PC-9 (cell line): ENCODE measurements at regions not wholly inside any gene's neighbourhood (a gene's known extent, or its start where the extent isn't known, plus 50 kb on each side); places are given as distances from the start of the nearest gene placed in this dataset.

Experiments
- BruUV-seq: library from RNA; stranded (reverse); fragments of 400-500 nt; replicated peaks from 2 replicates; lab custom pipeline; 2021; lab: Mats Ljungman, UMichigan
- CTCF ChIA-PET: fragments of 300-600 bp; sonication (Branson Sonifier 250); formaldehyde crosslinking; loops from one replicate; lab custom pipeline; 2022; ENCODE audit warnings: antibody characterized with exemption; lab: Charles Lee
- POLR2A ChIA-PET: fragments of 300-600 bp; sonication (Branson Sonifier 250); formaldehyde crosslinking; loops from one replicate; lab custom pipeline; 2022; ENCODE audit warnings: antibody characterized with exemption; ENCODE audit not compliant: unreplicated experiment; lab: Charles Lee
- DNase-seq, 2 experiments: peaks; one replicate each; pipeline versions ENCODE4 v3.0.0 to v3.0.0-alpha.2; 2015 to 2022; ENCODE audit warnings: mixed read lengths in 1 of 2
- H2AFZ ChIP-seq: fragments of 200-600 bp; sonication (generic); 2 replicates; pipeline ENCODE4 v1.8.1; 2017; ENCODE audit warnings: antibody characterized with exemption
- H3F3A ChIP-seq: fragments of 200-600 bp; sonication (generic); 2 replicates; pipeline ENCODE4 v1.8.1; 2017; ENCODE audit warnings: antibody characterized with exemption, mild to moderate bottlenecking, low read depth; ENCODE audit not compliant: insufficient read depth
- H3K27ac ChIP-seq: fragments of 200-600 bp; sonication (generic); 2 replicates; pipeline ENCODE4 v1.6.1; 2016; ENCODE audit warnings: mixed run types
- H3K27me3 ChIP-seq: fragments of 200-600 bp; sonication (generic); 2 replicates; pipeline ENCODE4 v1.6.1; 2016; ENCODE audit warnings: low read depth, mixed run types; ENCODE audit not compliant: insufficient read depth
- H3K36me3 ChIP-seq: fragments of 200-600 bp; sonication (generic); 2 replicates; pipeline ENCODE4 v1.6.1; 2016; ENCODE audit warnings: low read depth, mixed run types
- H3K4me1 ChIP-seq: fragments of 200-600 bp; sonication (generic); replicated peaks from 2 replicates; pipeline ENCODE4 v1.6.1; 2016; ENCODE audit warnings: mixed run types; ENCODE audit not compliant: insufficient read depth
- H3K4me2 ChIP-seq: fragments of 200-600 bp; sonication (generic); 2 replicates; pipeline ENCODE4 v1.6.1; 2017; ENCODE audit warnings: mixed run types
- H3K4me3 ChIP-seq: fragments of 200-600 bp; sonication (generic); 2 replicates; pipeline ENCODE4 v1.6.1; 2016; ENCODE audit warnings: mixed run types
- H3K79me2 ChIP-seq: fragments of 200-600 bp; sonication (generic); 2 replicates; pipeline ENCODE4 v1.6.1; 2017; ENCODE audit warnings: low read depth, mixed run types
- H3K9me2 ChIP-seq: fragments of 200-600 bp; sonication (generic); 2 replicates; pipeline ENCODE4 v1.8.1; 2017; ENCODE audit warnings: mild to moderate bottlenecking; ENCODE audit not compliant: insufficient read depth
- H3K9me3 ChIP-seq: fragments of 200-600 bp; sonication (generic); 2 replicates; pipeline ENCODE4 v1.8.1; 2016; ENCODE audit warnings: low read depth; ENCODE audit not compliant: insufficient read depth
- H4K20me1 ChIP-seq: fragments of 200-600 bp; sonication (generic); 2 replicates; pipeline ENCODE4 v1.8.1; 2017; ENCODE audit not compliant: insufficient read depth
- CTCF ChIP-seq: fragments of 200-600 bp; sonication (generic); conservative IDR thresholded peaks from 2 replicates; pipeline ENCODE4 v1.6.1; 2017; ENCODE audit warnings: mixed run types, antibody characterized with exemption, mild to moderate bottlenecking, moderate library complexity
- EZH2 ChIP-seq: fragments of 200-600 bp; sonication (generic); IDR thresholded peaks from 2 replicates; pipeline ENCODE4 v1.8.0; 2017; ENCODE audit warnings: antibody characterized with exemption, low read depth
- intact Hi-C: fragments of 100-400 bp; cut with micrococcal nuclease; formaldehyde crosslinking; loops from one replicate; pipeline ENCODE4 v1.10.0; 2022; ENCODE audit not compliant: unreplicated experiment

DNA sequence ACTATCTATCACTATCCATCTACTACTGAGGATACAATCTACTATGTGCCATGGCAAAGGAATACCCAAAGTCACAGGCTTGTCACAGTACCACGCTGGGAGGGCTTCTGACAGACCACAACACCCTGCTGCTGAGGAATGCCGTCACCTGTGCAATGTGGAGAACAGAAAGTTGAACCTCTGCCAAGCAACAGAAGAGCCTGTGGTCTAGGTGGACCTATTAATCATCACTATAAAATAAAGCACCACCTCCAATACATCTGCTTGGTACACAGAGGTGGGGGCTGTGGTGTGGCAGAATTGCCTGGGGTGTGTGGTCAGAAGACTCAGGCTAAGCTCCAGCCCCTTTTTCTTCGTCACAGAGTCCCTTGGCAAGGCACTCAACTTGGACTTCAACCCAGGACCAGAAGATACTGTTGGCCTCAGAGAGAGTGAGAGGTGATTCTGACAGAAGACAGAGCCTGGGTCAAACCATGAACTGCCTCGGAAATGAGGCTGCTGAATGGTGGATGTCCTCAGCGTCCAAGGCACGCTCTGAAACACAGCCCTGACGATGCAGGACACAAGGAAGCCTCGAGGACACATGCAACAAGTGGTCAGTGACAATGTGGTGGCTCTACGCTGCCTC, 189.4 kb upstream of the CHRNA7 start:
- Histone ChIP-seq H3F3A (no peaks in the 10 kb centered on the region), H3K4me2 (no peak overlapping the region), H2AFZ (no peak overlapping the region), H3K4me3 (no peak overlapping the region), H3K79me2 (no peaks in the 10 kb centered on the region), H3K27ac (no peak overlapping the region), H4K20me1 (no peaks in the 10 kb centered on the region), H3K36me3 (no peaks in the 10 kb centered on the region), H3K9me3 (no peaks in the 10 kb centered on the region), H3K9me2 (no peaks in the 10 kb centered on the region), H3K27me3 (0 out of 2 replicates have a peak, but pooled peaks cover under 1% of the 10 kb centered on the region), H3K4me1 (no peaks in the 10 kb centered on the region)
- intact Hi-C loops, result no loop called here
- BruUV-seq, result no TSS peak
- POLR2A ChIA-PET, result no interaction called here
- CTCF ChIA-PET, result no interaction called here
- TF ChIP-seq EZH2 (no peak), CTCF (no peak)
- no peak for DNase-seq

- no peaks in the 10 kb centered on the region for H3F3A ChIP-seq
- no peaks in the 10 kb centered on the region for H3K79me2 ChIP-seq
- H3K27ac ChIP-seq, result no peak overlapping the region
- no peaks in the 10 kb centered on the region for H3K36me3 ChIP-seq
- ChIA-PET POLR2A (no interaction called here), CTCF (no interaction called here)
- no peak overlapping the region for H3K4me3 ChIP-seq
- H3K4me2 ChIP-seq, result no peak overlapping the region
- BruUV-seq, result no TSS peak
- H3K9me3 ChIP-seq, result no peaks in the 10 kb centered on the region
- H2AFZ ChIP-seq, result no peak overlapping the region
- TF ChIP-seq CTCF, result no peak
- TF ChIP-seq EZH2, result no peak
- DNase-seq, result no peak
- no peaks in the 10 kb centered on the region for H4K20me1 ChIP-seq
- intact Hi-C loops, result no loop called here
- H3K27me3 ChIP-seq, result peaks cover 6% of the 10 kb centered on the region; the same call in 1 of the 2 replicates
- H3K4me1 ChIP-seq, result no peaks in the 10 kb centered on the region
- H3K9me2 ChIP-seq, result no peaks in the 10 kb centered on the region
These were observed 187.7 kb upstream of the CHRNA7 start for GRCh38 chr15:31842532-31843195.

- H3K9me3 ChIP-seq, result no peaks in the 10 kb centered on the region
- no peaks in the 10 kb centered on the region for H3K79me2 ChIP-seq
- H3F3A ChIP-seq, result no peaks in the 10 kb centered on the region
- no peak overlapping the region for H3K4me2 ChIP-seq
- no peak overlapping the region for H3K27ac ChIP-seq
- no peak overlapping the region for H3K4me3 ChIP-seq
- TF ChIP-seq EZH2 (no peak), CTCF (no peak)
- ChIA-PET CTCF (no interaction called here), POLR2A (no interaction called here)
- no peaks in the 10 kb centered on the region for H3K4me1 ChIP-seq
- H3K36me3 ChIP-seq, result no peaks in the 10 kb centered on the region
- DNase-seq, result no peak
- H3K9me2 ChIP-seq, result no peaks in the 10 kb centered on the region
- intact Hi-C loops, result no loop called here
- no TSS peak for BruUV-seq
- no peaks in the 10 kb centered on the region for H4K20me1 ChIP-seq
- H2AFZ ChIP-seq, result no peak overlapping the region
- peaks cover 6% of the 10 kb centered on the region; the same call in 1 of the 2 replicates for H3K27me3 ChIP-seq
These were observed 186.8 kb upstream of the CHRNA7 start for GRCh38 chr15:31843426-31844055.
